Liver (tissue), 8 donors: ENCODE measurements at regions not wholly inside any gene's neighbourhood (a gene's known extent, or its start where the extent isn't known, plus 50 kb on each side); places are given as distances from the start of the nearest gene placed in this dataset.

Source experiments
- DNase-seq: peaks from one replicate; pipeline ENCODE4 v3.0.0-alpha.2; 2017; ENCODE audit warnings: low spot score
- H3K27ac ChIP-seq, 2 donors: one replicate each; pipeline ENCODE4 v1.7.0; 2013; ENCODE audit warnings: inconsistent platforms in 2 of 2, low read length in 2 of 2, control low read depth in 1 of 2, low read depth in 1 of 2, mild to moderate bottlenecking in 1 of 2
- H3K27me3 ChIP-seq, 4 donors: one replicate each; pipeline versions ENCODE4 v1.6.1 to v1.7.0; 2013; ENCODE audit warnings: low read length in 3 of 4, inconsistent platforms in 1 of 4, mild to moderate bottlenecking in 1 of 4, moderate library complexity in 1 of 4; ENCODE audit not compliant: control insufficient read depth in 4 of 4, insufficient read depth in 4 of 4
- H3K36me3 ChIP-seq, 4 donors: one replicate each; pipeline versions ENCODE4 v1.6.1 to v1.7.0; 2013; ENCODE audit warnings: low read length in 3 of 4, mild to moderate bottlenecking in 3 of 4, low read depth in 1 of 4, moderate library complexity in 1 of 4; ENCODE audit not compliant: control insufficient read depth in 4 of 4, insufficient read depth in 3 of 4
- H3K4me1 ChIP-seq, 4 donors: one replicate each; pipeline versions ENCODE4 v1.6.1 to v1.7.0; 2013; ENCODE audit warnings: low read length in 3 of 4, mild to moderate bottlenecking in 3 of 4, moderate library complexity in 1 of 4; ENCODE audit not compliant: control insufficient read depth in 4 of 4, insufficient read depth in 4 of 4
- H3K4me3 ChIP-seq, 3 donors: one replicate each; pipeline versions ENCODE4 v1.6.1 to v1.7.0; 2013; ENCODE audit warnings: low read length in 3 of 3, control low read depth in 1 of 3, low read depth in 1 of 3, mild to moderate bottlenecking in 1 of 3
- H3K9ac ChIP-seq, 2 donors: one replicate each; pipeline ENCODE4 v1.7.0; 2013; ENCODE audit warnings: low read length in 2 of 2, mild to moderate bottlenecking in 2 of 2, moderate library complexity in 2 of 2, control low read depth in 1 of 2, low read depth in 1 of 2
- H3K9me3 ChIP-seq, 4 donors: one replicate each; pipeline versions ENCODE4 v1.6.1 to v1.7.0; 2013; ENCODE audit warnings: low read length in 3 of 4; ENCODE audit not compliant: control insufficient read depth in 4 of 4
- ATF3 ChIP-seq: IDR thresholded peaks from 2 replicates; pipeline ENCODE4 v1.6.1; 2016; ENCODE audit warnings: antibody characterized with exemption
- CTCF ChIP-seq: fragments of 150-350 bp; IDR thresholded peaks from 2 replicates; pipeline ENCODE4 v1.5.1; 2017; ENCODE audit warnings: improper control_type of control experiment, low read depth, low read length; ENCODE audit not compliant: missing input control
- EGR1 ChIP-seq, 2 donors: IDR thresholded peaks; 2 replicates each; pipeline ENCODE4 v1.6.1; 2016 to 2018; ENCODE audit warnings: antibody characterized with exemption in 2 of 2, low read depth in 2 of 2
- FOXA2 ChIP-seq: IDR thresholded peaks from 2 replicates; pipeline ENCODE4 v1.6.1; 2016; ENCODE audit warnings: antibody characterized with exemption
- GABPA ChIP-seq, 2 donors: IDR thresholded peaks in 1 of 2; conservative IDR thresholded peaks in 1 of 2; 2 replicates each; pipeline ENCODE4 v1.6.1; 2016; ENCODE audit warnings: antibody characterized with exemption in 2 of 2, mild to moderate bottlenecking in 1 of 2, moderate library complexity in 1 of 2
- HNF4G ChIP-seq: IDR thresholded peaks from 2 replicates; pipeline ENCODE4 v1.6.1; 2016; ENCODE audit warnings: antibody characterized with exemption
- JUND ChIP-seq, 2 donors: IDR thresholded peaks; 2 replicates each; pipeline ENCODE4 v1.6.1; 2016; ENCODE audit warnings: antibody characterized with exemption in 2 of 2
- MAX ChIP-seq: IDR thresholded peaks from 2 replicates; pipeline ENCODE4 v1.6.1; 2016; ENCODE audit warnings: antibody characterized with exemption
- NR2F2 ChIP-seq: IDR thresholded peaks from 2 replicates; pipeline ENCODE4 v1.6.1; 2016; ENCODE audit warnings: antibody characterized with exemption
- RAD21 ChIP-seq, 2 donors: IDR thresholded peaks; 2 replicates each; pipeline ENCODE4 v1.6.1; 2016; ENCODE audit warnings: antibody characterized with exemption in 2 of 2, mild to moderate bottlenecking in 2 of 2
- REST ChIP-seq: IDR thresholded peaks from 2 replicates; pipeline ENCODE4 v1.6.1; 2016; ENCODE audit warnings: antibody characterized with exemption, mild to moderate bottlenecking
- RXRA ChIP-seq, 2 donors: IDR thresholded peaks; 2 replicates each; pipeline ENCODE4 v1.6.1; 2017 to 2018; ENCODE audit warnings: antibody characterized with exemption in 2 of 2, mild to moderate bottlenecking in 1 of 2
- SP1 ChIP-seq: IDR thresholded peaks from 2 replicates; pipeline ENCODE4 v1.6.1; 2018; ENCODE audit warnings: antibody characterized with exemption, mild to moderate bottlenecking
- TAF1 ChIP-seq: conservative IDR thresholded peaks from 2 replicates; pipeline ENCODE4 v1.6.1; 2016; ENCODE audit warnings: antibody characterized with exemption, mild to moderate bottlenecking
- YY1 ChIP-seq: IDR thresholded peaks from 2 replicates; pipeline ENCODE4 v1.6.1; 2016; ENCODE audit warnings: antibody characterized with exemption, mild to moderate bottlenecking
- ZBTB33 ChIP-seq: IDR thresholded peaks from 2 replicates; pipeline ENCODE4 v1.6.1; 2016; ENCODE audit warnings: antibody characterized with exemption
- WGBS: extraction: QIAGEN DNeasy Blood & Tissue Kit; methylation state at CpG from one replicate; pipeline ENCODE4 v1.1.7; 2013; 5-methylcytosine and 5-hydroxymethylcytosine counted together
- donor health status: healthy.
- donor health status: healthy.
- donor health status: healthy.
- donor health status: healthy.
- donor health status: healthy.

GRCh38 chr13:22893777-22894176 lies 287.0 kb upstream of the SGCG start:
- 61% methylated on average over 2 of the region's 2 CpGs for WGBS
- H3K4me1 ChIP-seq: no peaks in the 10 kb centered on the region
- H3K4me3 ChIP-seq: no peak overlapping the region
- H3K9me3 ChIP-seq: no peaks in the 10 kb centered on the region
- H3K9ac ChIP-seq: no peak overlapping the region
- H3K36me3 ChIP-seq: no peaks in the 10 kb centered on the region
- no peaks in the 10 kb centered on the region for H3K27me3 ChIP-seq
- DNase-seq: no peak
- TF ChIP-seq SP1 (no peak), JUND (IDR thresholded peaks at IDR 0.05) (no peak), CTCF (no peak), REST (no peak), HNF4G (no peak), MAX (no peak), FOXA2 (no peak), NR2F2 (no peak), ZBTB33 (no peak), TAF1 (no peak), ATF3 (no peak), EGR1 (IDR thresholded peaks at IDR 0.05; ENCODE audit: low read depth in 2 of 2) (no peak)
- no peak overlapping the region for H3K27ac ChIP-seq

GRCh38 chr13:22897571-22898314 lies 283.0 kb upstream of the SGCG start:
- Histone ChIP-seq H3K4me3 (no peak overlapping the region), H3K9ac (no peak overlapping the region), H3K9me3 (no peaks in the 10 kb centered on the region), H3K27me3 (no peaks in the 10 kb centered on the region), H3K27ac (no peak overlapping the region), H3K4me1 (no peaks in the 10 kb centered on the region), H3K36me3 (no peaks in the 10 kb centered on the region)
- WGBS: 87% methylated on average over 39 of the region's 39 CpGs
- no peak for DNase-seq
- TF ChIP-seq CTCF: no peak
- no peak for TF ChIP-seq SP1
- TF ChIP-seq EGR1 (IDR thresholded peaks at IDR 0.05; ENCODE audit: low read depth in 2 of 2): no peak
- no peak for TF ChIP-seq RAD21 (IDR thresholded peaks at IDR 0.05)
- no peak for TF ChIP-seq TAF1
- TF ChIP-seq RXRA (IDR thresholded peaks at IDR 0.05): no peak
- no peak for TF ChIP-seq YY1
- no peak for TF ChIP-seq ZBTB33
- no peak for TF ChIP-seq FOXA2
- no peak for TF ChIP-seq GABPA (IDR thresholded peaks at IDR 0.05 in 1 of 2, conservative IDR thresholded peaks at IDR 0.05 in 1 of 2)
- no peak for TF ChIP-seq MAX
